OCI-LY1 (cell line): ENCODE measurements at regions not wholly inside any gene's neighbourhood (a gene's known extent, or its start where the extent isn't known, plus 50 kb on each side); places are given as distances from the start of the nearest gene placed in this dataset.

Experiments used
- EZH2 ChIP-seq: fragments of 200-600 bp; sonication (generic), shearing (Covaris generic); IDR thresholded peaks from 2 replicates; pipeline ENCODE4 v1.8.0; 2017; ENCODE audit warnings: borderline replicate concordance, mixed run types, mild to moderate bottlenecking, antibody characterized with exemption, low read length, moderate library complexity, mixed read lengths
- TF ChIP-seq, protein P1 (sequence below): fragments of 200-600 bp; sonication (generic), shearing (Covaris generic); IDR thresholded peaks from 2 replicates; pipeline ENCODE4 v1.5.1; 2017; ENCODE audit warnings: mild to moderate bottlenecking, antibody characterized with exemption, low read length, moderate library complexity, mixed read lengths

DNA sequence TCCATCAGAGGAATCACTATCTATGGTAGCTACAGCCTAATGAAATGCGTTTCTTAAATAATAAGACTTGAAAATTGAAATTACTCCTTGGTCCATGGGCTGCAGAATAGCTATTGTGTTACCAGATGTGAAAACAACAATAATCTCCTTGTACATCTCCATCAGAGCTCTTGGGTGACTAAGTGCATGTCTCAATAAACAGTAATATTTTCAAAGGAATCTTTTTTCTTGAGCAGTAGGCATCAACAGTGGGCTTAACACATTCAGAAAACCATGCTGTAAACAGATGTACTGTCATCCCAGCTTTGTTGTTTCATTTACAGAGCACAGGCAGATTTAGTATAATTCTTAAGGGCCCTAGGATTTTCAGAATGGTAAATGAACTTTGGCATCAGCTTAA lies 67.3 kb downstream of the GLUD2 start:
- TF ChIP-seq, protein P1, sequence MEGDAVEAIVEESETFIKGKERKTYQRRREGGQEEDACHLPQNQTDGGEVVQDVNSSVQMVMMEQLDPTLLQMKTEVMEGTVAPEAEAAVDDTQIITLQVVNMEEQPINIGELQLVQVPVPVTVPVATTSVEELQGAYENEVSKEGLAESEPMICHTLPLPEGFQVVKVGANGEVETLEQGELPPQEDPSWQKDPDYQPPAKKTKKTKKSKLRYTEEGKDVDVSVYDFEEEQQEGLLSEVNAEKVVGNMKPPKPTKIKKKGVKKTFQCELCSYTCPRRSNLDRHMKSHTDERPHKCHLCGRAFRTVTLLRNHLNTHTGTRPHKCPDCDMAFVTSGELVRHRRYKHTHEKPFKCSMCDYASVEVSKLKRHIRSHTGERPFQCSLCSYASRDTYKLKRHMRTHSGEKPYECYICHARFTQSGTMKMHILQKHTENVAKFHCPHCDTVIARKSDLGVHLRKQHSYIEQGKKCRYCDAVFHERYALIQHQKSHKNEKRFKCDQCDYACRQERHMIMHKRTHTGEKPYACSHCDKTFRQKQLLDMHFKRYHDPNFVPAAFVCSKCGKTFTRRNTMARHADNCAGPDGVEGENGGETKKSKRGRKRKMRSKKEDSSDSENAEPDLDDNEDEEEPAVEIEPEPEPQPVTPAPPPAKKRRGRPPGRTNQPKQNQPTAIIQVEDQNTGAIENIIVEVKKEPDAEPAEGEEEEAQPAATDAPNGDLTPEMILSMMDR, result no peak
- no peak for TF ChIP-seq EZH2
